Urothelium cell line (cell line): ENCODE measurements at regions not wholly inside any gene's neighbourhood (a gene's known extent, or its start where the extent isn't known, plus 50 kb on each side); places are given as distances from the start of the nearest gene placed in this dataset.
A peak's percentile ranks its signal among the peaks of the same experiment; 100 is the strongest.

Source experiments
- DNase-seq: peaks from one replicate; pipeline ENCODE4 v3.0.0; 2011; ENCODE audit warnings: low spot score, mixed read lengths
- FAIRE-seq: peaks from 2 replicates; lab custom pipeline; 2011; peaks lifted over from hg19 to GRCh38; lab: Jason Lieb, UNC

DNA sequence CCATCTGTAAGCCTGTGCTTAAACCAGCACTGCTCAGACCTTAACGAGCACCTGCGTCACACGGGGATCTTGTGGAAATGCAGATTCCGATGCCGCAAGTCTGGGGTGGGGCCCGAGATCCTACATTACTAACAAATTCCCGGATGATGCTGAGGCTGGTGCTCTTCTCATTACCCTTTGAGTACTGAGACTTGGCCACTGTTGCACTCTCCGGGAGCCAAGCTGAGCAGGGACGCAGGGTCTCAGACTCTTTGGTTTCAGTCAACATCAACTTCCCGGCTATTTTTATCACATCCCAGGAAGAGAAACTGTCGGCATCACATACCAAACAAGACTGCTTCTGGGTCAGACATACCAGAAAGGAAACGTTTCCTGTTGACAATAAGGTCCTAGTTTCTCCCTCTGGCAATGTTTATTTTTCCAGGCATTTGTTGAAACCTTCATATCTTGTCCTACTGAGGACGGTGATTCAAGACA is 276.6 kb downstream of the SHQ1 start:
- FAIRE-seq (no peak), DNase-seq (no peak)

GRCh38 chr3:72571052-72571451 is 277.2 kb downstream of the SHQ1 start:
- DNase-seq (no peak), FAIRE-seq (no peak)

GRCh38 chr3:72569754-72570440 is 278.3 kb downstream of the SHQ1 start:
- FAIRE-seq: no peak
- DNase-seq: no peak

GRCh38 chr3:72568083-72568482 is 280.2 kb downstream of the SHQ1 start:
- no peak for DNase-seq
- no peak for FAIRE-seq

DNA sequence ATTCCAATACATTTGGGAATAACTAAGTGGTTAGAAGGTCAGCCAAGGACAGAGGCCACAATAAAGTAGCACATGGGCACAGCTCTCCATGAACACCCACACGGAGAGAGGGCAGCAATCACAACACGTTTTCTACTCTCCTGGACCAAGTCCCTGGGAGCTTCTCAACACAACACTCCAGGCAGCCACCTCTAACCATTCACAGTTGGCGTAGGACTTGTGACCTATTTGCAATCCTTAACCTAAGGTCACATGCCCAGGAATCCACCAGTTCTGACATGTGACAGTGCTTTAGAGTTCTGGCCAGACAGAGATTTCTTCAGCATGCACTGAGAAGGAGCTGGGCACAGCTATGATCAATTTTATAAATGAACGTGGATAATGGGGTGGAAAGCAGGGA is 280.8 kb downstream of the SHQ1 start:
- FAIRE-seq: no peak
- no peak for DNase-seq

- FAIRE-seq (no peak), DNase-seq (no peak)
Measured at GRCh38 chr3:72565593-72565992, 282.7 kb downstream of the SHQ1 start.

DNA sequence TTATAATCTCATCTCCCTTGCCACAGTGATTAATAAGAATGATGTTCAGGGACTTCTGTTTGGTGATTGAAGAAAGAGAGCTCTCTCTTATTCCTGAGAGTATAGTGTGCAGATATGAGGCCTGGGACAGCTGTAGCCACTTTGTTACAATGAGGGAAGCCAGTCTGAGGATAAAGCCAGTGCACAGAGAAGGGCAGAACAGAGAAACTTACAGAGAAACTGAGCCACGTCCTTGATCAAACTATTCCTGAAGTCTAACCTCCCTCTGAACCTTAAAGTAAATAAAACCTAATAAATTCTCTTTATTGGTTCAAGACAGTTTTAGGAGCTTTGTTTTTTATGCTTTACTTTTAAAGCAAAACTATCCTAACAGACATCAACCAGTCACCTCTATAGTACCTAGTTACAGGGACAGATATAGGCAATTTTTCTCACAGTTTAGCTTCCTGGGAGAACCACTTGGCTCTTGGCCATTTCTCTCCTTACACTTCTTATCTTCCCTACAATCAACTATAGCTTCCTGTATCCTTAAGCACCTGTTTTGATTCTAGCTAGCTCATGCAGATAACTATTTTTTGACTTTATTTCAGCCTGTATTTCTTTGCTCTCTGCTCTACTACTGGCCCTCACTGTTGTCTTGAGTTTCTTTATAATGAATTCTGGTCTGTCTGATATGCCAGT is 284.4 kb downstream of the SHQ1 start:
- FAIRE-seq: no peak
- DNase-seq: no peak

DNA sequence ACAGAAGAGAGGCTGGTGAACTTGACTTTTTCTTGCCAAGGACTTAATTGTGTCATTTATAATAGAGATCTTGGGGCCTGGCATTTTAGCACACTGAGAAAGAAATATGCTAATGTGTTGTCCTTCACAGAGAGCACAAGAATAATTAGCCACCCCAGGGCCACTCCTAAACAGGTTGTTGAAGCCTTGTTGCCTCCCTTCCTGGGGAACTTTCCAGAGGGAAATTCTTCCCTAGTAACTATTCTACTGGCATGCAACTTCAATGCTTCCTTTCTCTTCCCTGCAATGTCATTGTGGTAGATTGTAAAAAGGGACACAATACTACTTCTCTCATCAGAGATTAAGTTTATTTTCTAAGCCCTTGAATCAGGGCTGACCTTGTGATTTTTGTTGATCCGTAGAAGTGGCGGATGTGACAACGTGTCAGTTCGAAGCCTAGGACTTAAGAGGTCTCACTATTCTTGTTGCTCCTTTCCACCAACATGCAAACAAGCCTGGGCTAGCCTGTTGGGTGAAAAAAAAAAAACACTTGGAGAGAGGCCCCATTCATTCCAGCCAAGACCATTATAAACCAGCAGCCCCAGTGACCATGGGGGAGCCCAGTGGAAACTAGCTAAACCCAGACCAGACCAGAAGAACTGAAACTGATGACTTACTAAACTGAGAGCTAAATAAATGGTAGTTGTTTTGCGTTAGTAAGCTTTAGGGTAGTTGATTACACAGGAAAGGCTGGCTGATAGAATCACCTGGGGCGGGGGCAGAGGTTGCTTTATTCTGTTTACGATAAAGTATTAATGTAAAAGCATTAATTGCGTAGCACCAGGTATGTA is 287.2 kb downstream of the SHQ1 start:
- FAIRE-seq (no peak), DNase-seq (no peak)

GRCh38 chr3:72559385-72559784 is 288.9 kb downstream of the SHQ1 start:
- FAIRE-seq (no peak), DNase-seq (no peak)

DNA sequence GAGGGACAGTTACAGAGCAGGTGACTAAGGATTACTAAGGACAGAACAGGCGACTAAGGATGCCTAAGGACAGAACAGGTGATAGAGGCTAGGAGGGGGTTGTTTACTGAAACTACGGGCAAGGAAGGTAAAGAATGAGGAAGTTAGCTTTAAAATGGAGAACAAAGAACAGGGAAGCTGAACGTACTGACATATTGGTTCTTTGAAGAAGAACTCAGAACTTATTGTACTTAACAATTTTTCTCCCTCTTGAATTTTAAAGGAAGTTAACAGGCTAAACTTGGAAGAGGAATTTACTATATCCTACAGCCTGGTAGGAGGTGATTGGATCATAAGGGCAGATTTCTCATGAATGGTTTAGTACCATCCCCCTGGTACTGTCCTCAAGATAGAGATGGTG is 290.2 kb downstream of the SHQ1 start:
- no peak for DNase-seq
- peak; percentile 13 for FAIRE-seq

- DNase-seq: no peak
- FAIRE-seq: no peak
Measured at GRCh38 chr3:72555714-72556113, 292.5 kb downstream of the SHQ1 start.

GRCh38 chr3:72554689-72555088 is 293.6 kb downstream of the SHQ1 start:
- FAIRE-seq: no peak
- DNase-seq: no peak

GRCh38 chr3:72553298-72553697 is 294.9 kb downstream of the SHQ1 start:
- FAIRE-seq (no peak), DNase-seq (no peak)

DNA sequence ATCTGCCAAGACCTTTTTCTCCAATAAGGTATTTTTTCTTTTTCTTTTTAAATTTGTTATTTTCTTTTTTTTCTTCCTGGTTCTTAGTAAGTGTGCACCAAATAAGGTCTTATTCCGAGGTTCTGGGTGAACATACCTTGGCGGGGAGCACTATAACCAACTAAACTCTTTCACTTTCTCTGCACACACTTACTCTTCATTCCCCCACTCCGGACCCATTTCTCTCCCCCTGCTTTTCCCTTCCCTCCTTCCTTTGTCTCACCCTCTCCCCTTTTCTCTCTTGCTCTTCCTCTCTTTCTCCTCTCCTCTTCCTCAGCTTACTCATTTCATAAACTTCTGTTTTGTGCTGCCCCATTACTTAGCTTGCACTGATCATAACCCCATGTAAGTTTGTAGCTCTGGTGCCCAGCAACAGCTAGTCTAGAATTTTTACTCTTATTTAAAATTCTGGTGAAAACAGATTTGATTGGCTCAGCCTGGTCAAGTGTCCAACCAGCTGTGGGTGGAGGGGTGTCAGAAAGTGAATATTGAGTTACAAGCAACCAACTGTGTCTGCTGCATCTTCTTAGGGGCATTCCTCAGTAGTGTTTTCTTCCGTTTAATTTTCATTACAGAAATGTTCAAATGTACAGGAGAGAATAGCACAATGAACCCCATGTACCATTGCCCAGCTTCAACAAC is 297.5 kb downstream of the SHQ1 start:
- FAIRE-seq: no peak
- DNase-seq: peak; percentile 21

GRCh38 chr3:72549761-72550581 is 298.3 kb downstream of the SHQ1 start:
- FAIRE-seq (no peak), DNase-seq (peak; percentile 58)

- DNase-seq: no peak
- no peak for FAIRE-seq
Measured at GRCh38 chr3:72548981-72549380, 299.3 kb downstream of the SHQ1 start.

DNA sequence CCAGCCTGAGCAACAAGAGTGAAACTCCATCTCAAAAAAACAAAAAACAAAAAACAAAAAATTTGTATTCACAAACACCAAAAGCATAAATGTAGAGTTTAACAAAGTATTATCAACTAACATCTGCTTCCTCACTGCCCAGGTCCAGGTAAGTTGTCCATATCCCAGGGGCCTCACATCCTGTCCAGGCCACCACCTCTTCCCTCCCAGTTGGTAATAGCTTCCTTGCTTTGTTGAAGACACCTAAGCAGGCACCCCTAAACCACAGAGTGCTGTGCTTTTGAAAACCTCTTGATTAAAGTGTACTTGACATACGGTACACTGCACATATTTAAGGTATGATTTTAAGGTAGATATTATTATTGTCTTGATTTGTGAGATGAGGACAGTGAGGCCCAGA is 299.8 kb downstream of the SHQ1 start:
- DNase-seq: no peak
- FAIRE-seq: no peak

DNA sequence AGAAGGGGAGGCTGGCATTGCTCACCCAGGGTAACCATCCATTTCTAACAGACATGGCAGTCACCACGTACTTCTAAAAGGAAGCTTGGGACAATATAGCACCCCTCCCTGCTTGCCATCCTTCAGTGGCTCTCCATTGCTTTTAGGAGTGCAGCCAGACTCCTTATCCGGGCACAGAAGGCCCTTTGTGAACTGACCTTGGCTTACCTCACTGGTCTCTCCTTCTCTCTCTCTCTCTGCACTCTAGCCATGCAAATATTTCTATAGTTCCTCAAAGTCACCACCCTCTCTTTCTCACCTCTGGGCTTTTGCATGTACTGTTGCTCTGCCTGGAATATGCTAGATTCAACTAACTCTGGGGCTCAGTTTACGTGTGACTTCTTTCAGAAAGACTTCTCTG is 301.1 kb downstream of the SHQ1 start:
- DNase-seq: no peak
- FAIRE-seq: no peak

DNA sequence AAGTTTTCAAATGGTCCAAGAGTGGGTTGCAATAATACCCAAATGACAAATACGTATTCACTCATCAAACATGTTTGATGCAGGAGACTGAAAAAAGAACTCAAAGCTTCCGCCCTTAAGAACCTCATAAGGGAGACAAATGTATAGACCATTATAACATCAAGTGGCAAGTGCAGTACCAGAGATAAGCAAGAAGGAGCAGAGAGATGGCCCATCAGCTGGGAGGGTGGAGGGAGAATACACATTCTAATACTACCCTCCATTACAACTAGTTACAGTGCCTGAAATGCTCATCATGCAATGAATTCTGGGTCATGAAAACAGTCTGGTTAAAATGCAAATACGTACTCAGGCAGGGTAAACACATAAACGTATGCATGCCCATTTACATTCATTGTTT is 304.0 kb downstream of the SHQ1 start:
- DNase-seq (no peak), FAIRE-seq (no peak)

DNA sequence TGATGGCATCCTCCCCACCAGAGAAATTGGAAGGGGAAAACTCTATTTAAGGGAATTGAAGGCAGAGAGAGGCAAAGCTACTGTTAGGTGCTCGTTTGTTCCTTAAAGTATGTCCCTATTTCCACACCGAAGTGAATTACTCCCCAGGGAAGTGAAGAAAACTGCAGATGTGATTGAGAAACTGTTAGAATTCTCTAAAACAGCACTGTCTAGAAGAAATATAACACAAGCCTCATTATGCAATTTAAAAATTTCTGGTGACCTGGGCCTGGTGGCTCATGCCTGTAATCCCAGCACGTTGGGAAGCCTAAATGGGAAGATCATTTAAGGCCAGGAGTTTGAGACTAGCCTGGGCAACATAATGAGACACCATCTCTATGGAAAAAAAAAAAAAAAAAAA is 305.0 kb downstream of the SHQ1 start:
- no peak for DNase-seq
- FAIRE-seq: no peak
